TTC549 (cell line): ENCODE measurements at regions not wholly inside any gene's neighbourhood (a gene's known extent, or its start where the extent isn't known, plus 50 kb on each side); places are given as distances from the start of the nearest gene placed in this dataset.
"Not testable (repeated sequence)": the region's sequence is repeated elsewhere in the genome, so short reads cannot be mapped to it uniquely, and the experiment has no call there.

Experiments
- FAIRE-seq: peaks from 2 replicates; lab custom pipeline; 2012; peaks lifted over from hg19 to GRCh38; lab: Jason Lieb, UNC

GRCh38 chr5:27773166-27773565, 734.8 kb upstream of the CDH9 start:
- no peak for FAIRE-seq

GRCh38 chr5:27769748-27770402, 731.5 kb upstream of the CDH9 start:
- FAIRE-seq: no peak

GRCh38 chr5:27748847-27749246, 710.5 kb upstream of the CDH9 start:
- no peak for FAIRE-seq

- not testable (repeated sequence) for FAIRE-seq
These were observed 705.1 kb upstream of the CDH9 start for GRCh38 chr5:27743383-27743979.

GRCh38 chr5:27742805-27743204, 704.4 kb upstream of the CDH9 start:
- no peak for FAIRE-seq

- no peak for FAIRE-seq
These were observed 696.5 kb upstream of the CDH9 start for GRCh38 chr5:27734838-27735237.

GRCh38 chr5:27733237-27733636, 694.9 kb upstream of the CDH9 start:
- FAIRE-seq: no peak

GRCh38 chr5:27727254-27727653, 688.9 kb upstream of the CDH9 start:
- no peak for FAIRE-seq

GRCh38 chr5:27722337-27722736, 684.0 kb upstream of the CDH9 start:
- no peak for FAIRE-seq

- no peak for FAIRE-seq
These were observed 670.1 kb upstream of the CDH9 start for GRCh38 chr5:27708534-27708933.

GRCh38 chr5:27706832-27707231, 668.4 kb upstream of the CDH9 start:
- FAIRE-seq: no peak

GRCh38 chr5:27705661-27706060, 667.3 kb upstream of the CDH9 start:
- FAIRE-seq: no peak

- no peak for FAIRE-seq
These were observed 663.8 kb upstream of the CDH9 start for GRCh38 chr5:27701931-27702903.

- no peak for FAIRE-seq
These were observed 662.1 kb upstream of the CDH9 start for GRCh38 chr5:27700526-27700925.

- no peak for FAIRE-seq
These were observed 644.2 kb upstream of the CDH9 start for GRCh38 chr5:27682600-27682999.

- FAIRE-seq: no peak
These were observed 614.1 kb upstream of the CDH9 start for GRCh38 chr5:27652505-27652904.

GRCh38 chr5:27639005-27639612, 600.7 kb upstream of the CDH9 start:
- no peak for FAIRE-seq

GRCh38 chr5:27619982-27620381, 581.6 kb upstream of the CDH9 start:
- FAIRE-seq: no peak

- FAIRE-seq: no peak
These were observed 573.8 kb upstream of the CDH9 start for GRCh38 chr5:27612161-27612560.

GRCh38 chr5:27608992-27609391, 570.6 kb upstream of the CDH9 start:
- FAIRE-seq: no peak

- no peak for FAIRE-seq
These were observed 560.2 kb upstream of the CDH9 start for GRCh38 chr5:27598576-27598975.

- FAIRE-seq: no peak
These were observed 555.8 kb upstream of the CDH9 start for GRCh38 chr5:27594141-27594540.

- no peak for FAIRE-seq
These were observed 553.8 kb upstream of the CDH9 start for GRCh38 chr5:27592231-27592630.
